GM23248 (cell line): ENCODE measurements at regions not wholly inside any gene's neighbourhood (a gene's known extent, or its start where the extent isn't known, plus 50 kb on each side); places are given as distances from the start of the nearest gene placed in this dataset.
A peak's percentile ranks its signal among the peaks of the same experiment; 100 is the strongest.

Experiments used
- DNase-seq: peaks from one replicate; pipeline ENCODE4 v3.0.0-alpha.2; 2015
- H2AFZ ChIP-seq: fragments of 200-600 bp; sonication (generic); 2 replicates; pipeline ENCODE4 v1.6.1; 2016; ENCODE audit warnings: antibody characterized with exemption
- H3F3A ChIP-seq: fragments of 200-600 bp; sonication (generic); 2 replicates; pipeline ENCODE4 v1.6.1; 2016; ENCODE audit warnings: mild to moderate bottlenecking, antibody characterized with exemption, mixed run types; ENCODE audit not compliant: insufficient read depth
- H3K27ac ChIP-seq: fragments of 200-600 bp; sonication (generic); 2 replicates; pipeline ENCODE4 v1.5.1; 2016; ENCODE audit warnings: mild to moderate bottlenecking
- H3K27me3 ChIP-seq: fragments of 200-600 bp; sonication (generic); replicated peaks from 2 replicates; pipeline ENCODE4 v1.6.1; 2016; ENCODE audit warnings: mild to moderate bottlenecking; ENCODE audit not compliant: insufficient read depth
- H3K36me3 ChIP-seq: fragments of 200-600 bp; sonication (generic); 2 replicates; pipeline ENCODE4 v1.6.1; 2016; ENCODE audit warnings: low read depth, mild to moderate bottlenecking
- H3K4me1 ChIP-seq: fragments of 200-600 bp; sonication (generic); 2 replicates; pipeline ENCODE4 v1.6.1; 2016; ENCODE audit warnings: mild to moderate bottlenecking; ENCODE audit not compliant: insufficient read depth
- H3K4me2 ChIP-seq: fragments of 200-600 bp; sonication (generic); one replicate; pipeline ENCODE4 v1.6.1; 2016; ENCODE audit warnings: mild to moderate bottlenecking; ENCODE audit not compliant: unreplicated experiment
- H3K4me3 ChIP-seq: fragments of 200-600 bp; sonication (generic); 2 replicates; pipeline ENCODE4 v1.5.1; 2016; ENCODE audit warnings: mild to moderate bottlenecking
- H3K79me2 ChIP-seq: fragments of 200-600 bp; sonication (generic); 2 replicates; pipeline ENCODE4 v1.6.1; 2016; ENCODE audit warnings: mild to moderate bottlenecking; ENCODE audit not compliant: insufficient read depth
- H3K9ac ChIP-seq: fragments of 200-600 bp; sonication (generic); 2 replicates; pipeline ENCODE4 v1.6.1; 2016; ENCODE audit warnings: mild to moderate bottlenecking
- H3K9me2 ChIP-seq: fragments of 200-600 bp; sonication (generic); 2 replicates; pipeline ENCODE4 v1.6.1; 2016; ENCODE audit warnings: mixed run types, mild to moderate bottlenecking, moderate library complexity; ENCODE audit not compliant: insufficient read depth
- H3K9me3 ChIP-seq: fragments of 200-600 bp; sonication (generic); one replicate; pipeline ENCODE4 v1.6.1; 2017; ENCODE audit warnings: low read depth
- H4K20me1 ChIP-seq: fragments of 200-600 bp; sonication (generic); 2 replicates; pipeline ENCODE4 v1.6.0; 2016; ENCODE audit not compliant: insufficient read depth
- EZH2 ChIP-seq: fragments of 200-600 bp; sonication (generic); IDR thresholded peaks from 2 replicates; pipeline ENCODE4 v1.6.1; 2018; ENCODE audit warnings: antibody characterized with exemption, mild to moderate bottlenecking; ENCODE audit not compliant: insufficient read depth, poor library complexity, severe bottlenecking
- EZH2phosphoT487 ChIP-seq: fragments of 200-600 bp; sonication (generic); IDR thresholded peaks from 2 replicates; pipeline ENCODE4 v1.6.1; 2018; ENCODE audit warnings: antibody characterized with exemption, moderate library complexity, mild to moderate bottlenecking, low read depth; ENCODE audit not compliant: insufficient read depth
- WGBS, 2 experiments: methylation state at CpG; one replicate each; pipeline ENCODE4 v1.1.6; 2015 to 2017; ENCODE audit warnings: low lambda C conversion rate in 2 of 2, low coverage in 1 of 2; ENCODE audit errors: missing lambda C conversion rate in 2 of 2; 5-methylcytosine and 5-hydroxymethylcytosine counted together
- in situ Hi-C: fragments of 300-500 bp; cut with MboI; formaldehyde crosslinking; loops from 2 replicates; pipeline ENCODE4 v1.15.0; 2020

GRCh38 chr19:28386066-28386465 lies 826.9 kb downstream of the UQCRFS1 start:
- H3K4me3 ChIP-seq: no peak overlapping the region
- in situ Hi-C loops: no loop called here
- no peaks in the 10 kb centered on the region for H3F3A ChIP-seq
- H3K36me3 ChIP-seq: no peaks in the 10 kb centered on the region
- H3K4me1 ChIP-seq: no peaks in the 10 kb centered on the region
- no peaks in the 10 kb centered on the region for H3K9me2 ChIP-seq
- H2AFZ ChIP-seq: no peak overlapping the region
- H3K79me2 ChIP-seq: no peaks in the 10 kb centered on the region
- 0 out of 2 replicates have a peak, but pooled peaks cover under 1% of the 10 kb centered on the region for H3K27me3 ChIP-seq
- no peaks in the 10 kb centered on the region for H4K20me1 ChIP-seq
- DNase-seq: no peak
- no peak overlapping the region for H3K27ac ChIP-seq
- no peak overlapping the region for H3K4me2 ChIP-seq
- 2 to 5% methylated on average over 3 of the region's 3 CpGs for WGBS, 2 experiments
- no peaks in the 10 kb centered on the region for H3K9me3 ChIP-seq
- no peak for TF ChIP-seq EZH2phosphoT487
- no peak for TF ChIP-seq EZH2
- H3K9ac ChIP-seq: no peak overlapping the region

GRCh38 chr19:28377077-28377476 lies 835.9 kb downstream of the UQCRFS1 start:
- Histone ChIP-seq H3K4me3 (no peak overlapping the region), H3K4me2 (no peak overlapping the region), H2AFZ (no peak overlapping the region), H3K27ac (no peak overlapping the region), H4K20me1 (no peaks in the 10 kb centered on the region), H3K4me1 (no peaks in the 10 kb centered on the region), H3K79me2 (no peaks in the 10 kb centered on the region), H3F3A (no peaks in the 10 kb centered on the region), H3K36me3 (no peaks in the 10 kb centered on the region), H3K9ac (no peak overlapping the region), H3K9me3 (no peaks in the 10 kb centered on the region), H3K27me3 (no peaks in the 10 kb centered on the region; the same call in none of the 2 replicates), H3K9me2 (no peaks in the 10 kb centered on the region)
- no peak for TF ChIP-seq EZH2
- no peak for TF ChIP-seq EZH2phosphoT487
- peak; percentile 49 for DNase-seq
- in situ Hi-C loops: no loop called here
- WGBS, 2 experiments: 24 to 29% methylated on average over 9 of the region's 9 CpGs

DNA sequence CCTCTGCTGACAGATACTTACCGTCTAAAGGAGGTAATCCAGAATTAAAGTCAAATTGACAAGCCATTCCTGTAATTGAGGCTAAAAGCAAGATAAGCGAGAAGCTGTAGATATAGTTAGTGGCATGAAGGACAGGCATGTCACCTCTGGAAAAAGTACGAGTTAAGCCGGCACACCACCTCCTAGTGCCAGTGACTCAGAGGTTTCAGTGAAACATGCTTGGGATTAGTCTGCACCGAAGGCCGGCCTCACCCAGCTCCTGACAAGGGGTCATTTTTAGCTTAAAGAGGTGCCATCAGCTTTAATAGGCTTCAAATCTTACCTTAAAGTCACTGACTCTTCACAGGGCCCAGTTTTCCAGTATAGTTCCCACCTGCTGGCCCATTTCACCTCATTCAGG lies 838.0 kb downstream of the UQCRFS1 start:
- no peak for DNase-seq
- no peak overlapping the region for H3K9ac ChIP-seq
- in situ Hi-C loops: no loop called here
- H3K27me3 ChIP-seq: no peaks in the 10 kb centered on the region; the same call in none of the 2 replicates
- no peaks in the 10 kb centered on the region for H4K20me1 ChIP-seq
- no peak overlapping the region for H2AFZ ChIP-seq
- no peaks in the 10 kb centered on the region for H3K79me2 ChIP-seq
- H3K4me1 ChIP-seq: no peaks in the 10 kb centered on the region
- no peaks in the 10 kb centered on the region for H3K36me3 ChIP-seq
- TF ChIP-seq EZH2phosphoT487 (no peak), EZH2 (no peak)
- no peak overlapping the region for H3K4me3 ChIP-seq
- WGBS, 2 experiments: 8 to 14% methylated on average over 6 of the region's 6 CpGs
- H3F3A ChIP-seq: no peaks in the 10 kb centered on the region
- no peaks in the 10 kb centered on the region for H3K9me2 ChIP-seq
- H3K27ac ChIP-seq: no peak overlapping the region
- H3K4me2 ChIP-seq: no peak overlapping the region
- no peaks in the 10 kb centered on the region for H3K9me3 ChIP-seq

DNA sequence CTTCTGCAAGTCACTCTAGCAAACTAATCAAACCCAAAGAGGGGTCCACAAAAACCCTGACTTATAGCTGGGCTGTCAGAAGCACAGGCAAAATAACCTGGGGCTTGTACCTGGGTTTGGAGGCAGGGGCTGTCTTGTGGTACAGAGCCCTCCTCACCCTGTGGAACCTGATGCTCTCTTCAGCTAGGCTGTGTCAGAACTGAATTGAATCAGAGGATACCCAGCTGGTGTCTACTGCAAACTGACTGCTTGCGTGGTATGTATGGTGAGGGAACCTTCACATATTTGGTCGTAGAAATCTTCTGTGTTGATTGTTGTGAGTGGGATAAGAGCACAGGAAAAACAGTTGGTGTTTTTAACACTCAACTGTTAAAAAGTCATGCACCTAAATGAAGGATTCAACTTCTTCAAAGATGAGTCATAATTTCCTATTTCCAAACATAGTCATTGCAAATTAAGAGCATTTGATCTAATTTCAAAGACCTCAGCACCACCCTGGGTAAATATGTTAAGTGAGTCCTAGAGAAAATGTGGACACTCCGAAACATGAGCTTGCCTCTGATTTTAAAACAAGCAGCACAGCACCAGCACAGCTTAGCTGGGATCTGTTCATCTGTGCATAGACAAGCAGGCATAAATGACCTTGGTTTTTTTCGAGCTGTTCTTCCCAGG lies 840.2 kb downstream of the UQCRFS1 start:
- H3K4me3 ChIP-seq: no peak overlapping the region
- no peaks in the 10 kb centered on the region for H4K20me1 ChIP-seq
- in situ Hi-C loops: no loop called here
- no peaks in the 10 kb centered on the region for H3K4me1 ChIP-seq
- no peaks in the 10 kb centered on the region; the same call in 1 of the 2 replicates for H3K27me3 ChIP-seq
- H3K27ac ChIP-seq: no peak overlapping the region
- H3K36me3 ChIP-seq: no peaks in the 10 kb centered on the region
- no peak overlapping the region for H3K4me2 ChIP-seq
- H2AFZ ChIP-seq: no peak overlapping the region
- 6 to 16% methylated on average over 4 of the region's 4 CpGs for WGBS, 2 experiments
- no peaks in the 10 kb centered on the region for H3F3A ChIP-seq
- no peaks in the 10 kb centered on the region for H3K79me2 ChIP-seq
- H3K9ac ChIP-seq: no peak overlapping the region
- H3K9me3 ChIP-seq: no peaks in the 10 kb centered on the region
- TF ChIP-seq EZH2phosphoT487 (no peak), EZH2 (no peak)
- DNase-seq: no peak
- no peaks in the 10 kb centered on the region for H3K9me2 ChIP-seq
